GM19324 (cell line): ENCODE measurements at regions not wholly inside any gene's neighbourhood (a gene's known extent, or its start where the extent isn't known, plus 50 kb on each side); places are given as distances from the start of the nearest gene placed in this dataset.
A peak's percentile ranks its signal among the peaks of the same experiment; 100 is the strongest.
"Not testable (repeated sequence)": the region's sequence is repeated elsewhere in the genome, so short reads cannot be mapped to it uniquely, and the experiment has no call there.

Source experiments
- ATAC-seq: cut with Tn5 transposase; IDR thresholded peaks from one replicate; pipeline ENCODE4 v1.9.1; 2021; ENCODE audit warnings: mild to moderate bottlenecking, moderate library complexity; ENCODE audit not compliant: unreplicated experiment, low FRiP score

DNA sequence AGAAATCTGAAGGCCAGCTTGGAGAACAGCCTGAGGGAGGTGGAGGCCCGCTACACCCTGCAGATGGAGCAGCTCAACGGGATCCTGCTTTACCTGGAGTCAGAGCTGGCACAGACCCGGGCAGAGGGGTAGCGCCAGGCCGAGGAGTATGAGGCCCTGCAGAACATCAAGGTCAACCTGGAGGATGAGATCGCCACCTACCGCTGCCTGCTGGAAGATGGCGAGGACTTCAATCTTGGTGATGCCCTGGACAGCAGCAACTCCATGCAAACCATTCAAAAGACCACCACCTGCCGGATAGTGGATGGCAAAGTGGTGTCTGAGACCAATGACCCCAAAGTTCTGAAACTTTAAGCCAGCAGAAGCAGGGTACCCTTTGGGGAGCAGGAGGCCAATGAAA lies 318.4 kb downstream of the ZFHX3 start:
- ATAC-seq: not testable (repeated sequence)

DNA sequence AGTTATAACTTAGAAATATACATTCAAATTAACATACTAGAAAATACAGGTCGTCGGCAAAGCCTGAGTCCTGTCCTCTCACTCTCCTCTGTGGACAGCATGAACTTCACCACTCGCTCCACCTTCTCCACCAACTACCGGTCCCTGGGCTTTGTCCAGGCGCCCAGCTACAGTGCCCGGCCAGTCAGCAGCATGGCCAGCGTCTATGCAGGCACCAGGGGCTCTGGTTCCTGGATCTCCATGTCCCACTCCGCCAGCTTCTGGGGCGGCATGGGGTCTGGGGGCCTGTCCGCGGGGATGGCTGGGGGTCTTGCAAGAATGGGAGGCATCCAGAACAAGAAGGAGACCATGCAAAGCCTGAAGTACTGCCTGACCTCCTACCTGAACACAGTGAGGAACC lies 319.4 kb downstream of the ZFHX3 start:
- ATAC-seq: no peak

DNA sequence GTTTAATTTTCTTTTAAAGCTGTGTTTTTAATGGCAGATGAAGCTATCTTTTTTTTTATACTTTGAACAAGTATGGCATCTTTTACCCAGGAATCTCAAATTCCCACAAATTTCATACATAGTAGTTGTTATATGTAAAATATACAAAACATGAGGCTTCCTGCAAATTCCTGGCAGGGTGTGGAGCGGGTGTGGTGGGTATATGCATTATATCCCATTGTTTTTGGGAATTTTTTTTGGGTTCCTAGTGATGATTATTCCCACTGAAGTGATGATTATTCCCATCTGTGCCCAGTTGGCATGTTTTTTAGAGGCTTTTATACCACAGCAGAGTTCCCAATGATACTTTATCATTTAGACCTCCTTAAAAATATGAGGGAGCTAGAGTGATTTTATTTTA lies 320.4 kb downstream of the ZFHX3 start:
- ATAC-seq: no peak

DNA sequence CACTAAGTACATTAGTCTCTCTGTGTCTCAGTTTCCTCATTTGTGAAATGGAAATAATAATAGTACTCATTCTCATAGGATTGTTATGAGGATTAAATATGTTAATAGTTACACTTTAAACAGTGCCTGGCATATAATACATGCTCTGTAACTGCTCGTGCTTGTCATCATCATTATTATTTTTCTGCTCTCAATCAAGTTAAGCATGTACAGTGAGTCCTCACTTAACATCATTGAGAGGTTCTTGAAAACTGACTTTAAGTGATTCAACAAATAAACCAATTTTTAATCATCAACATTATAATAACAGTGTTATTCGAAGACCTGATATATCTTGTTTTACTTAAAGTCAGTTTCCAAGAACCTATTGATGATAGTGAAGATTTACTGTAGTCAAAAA lies 322.3 kb downstream of the ZFHX3 start:
- ATAC-seq: no peak

DNA sequence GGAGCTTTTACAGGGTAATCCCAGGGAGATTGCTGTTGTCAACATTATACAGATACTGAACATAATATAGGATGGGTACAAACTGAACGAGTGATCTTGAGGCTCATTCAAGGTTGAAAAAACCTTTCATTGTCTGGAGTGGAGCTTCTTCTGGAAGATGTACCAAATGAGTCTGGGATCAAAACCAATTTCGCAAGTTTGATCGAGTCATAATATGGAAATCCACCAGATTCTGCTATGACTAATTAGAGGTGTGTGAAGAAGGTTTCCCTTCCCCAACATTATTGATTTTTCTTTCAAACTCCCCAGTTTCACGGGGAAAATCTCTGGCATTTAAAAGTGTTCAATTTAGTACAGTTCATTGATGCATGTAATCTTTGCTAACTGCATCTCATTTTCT lies 324.1 kb downstream of the ZFHX3 start:
- no peak for ATAC-seq

DNA sequence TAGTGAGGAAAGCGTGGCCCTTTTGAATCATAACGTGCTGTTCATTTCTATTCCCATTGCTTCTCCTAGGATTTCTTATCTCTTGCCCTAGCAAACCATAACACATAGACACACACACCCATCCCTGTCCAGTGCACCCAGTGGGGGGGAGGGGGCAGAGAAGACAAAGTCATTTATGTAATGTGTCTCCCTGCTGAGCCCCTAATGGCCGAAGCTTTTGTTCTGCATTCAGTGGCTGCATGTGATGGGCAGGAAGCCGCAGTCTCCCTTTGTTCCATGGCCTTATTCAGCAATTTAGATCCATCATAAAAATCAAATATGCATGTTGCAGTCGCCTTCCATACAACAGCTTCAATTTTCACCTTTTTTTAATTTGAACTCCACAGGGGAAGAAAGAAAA lies 325.4 kb downstream of the ZFHX3 start:
- no peak for ATAC-seq

DNA sequence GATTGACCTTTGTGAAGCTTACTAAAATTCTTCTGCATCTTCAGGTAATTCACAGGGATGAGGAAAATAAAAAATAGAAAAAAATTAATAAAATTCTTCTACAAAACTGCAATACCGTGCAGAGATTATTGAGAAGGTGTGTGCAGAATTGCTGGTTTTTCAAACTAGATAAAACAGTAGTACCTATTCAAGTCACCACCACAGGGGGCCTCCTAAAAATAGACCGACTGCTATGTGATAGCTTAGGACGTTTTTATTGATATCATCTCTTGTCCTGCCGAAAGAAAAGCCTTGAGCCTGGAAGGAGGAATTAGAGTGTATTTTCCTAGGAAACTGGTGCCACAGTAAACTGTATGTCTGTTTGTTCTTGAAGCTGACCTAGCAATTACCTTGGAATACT lies 325.9 kb downstream of the ZFHX3 start:
- ATAC-seq: no peak

DNA sequence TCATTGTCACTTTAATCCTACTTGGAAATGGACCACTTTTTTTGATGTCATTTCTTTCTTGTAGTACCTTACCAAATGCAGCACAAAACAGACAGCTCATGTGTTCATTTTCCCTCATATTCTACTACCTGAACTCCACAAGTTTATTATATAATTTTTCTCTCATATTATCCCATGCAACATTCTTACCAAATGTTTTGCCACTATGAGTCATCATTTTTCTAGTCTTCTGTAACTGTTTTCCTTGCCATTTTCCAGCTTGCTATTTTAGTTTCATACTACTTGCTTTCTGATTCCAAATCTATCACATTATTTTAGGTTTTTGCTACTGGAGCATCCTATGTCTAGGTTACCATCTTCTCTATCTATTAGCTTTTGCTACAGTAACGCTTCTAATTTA lies 332.7 kb downstream of the ZFHX3 start:
- ATAC-seq: no peak

DNA sequence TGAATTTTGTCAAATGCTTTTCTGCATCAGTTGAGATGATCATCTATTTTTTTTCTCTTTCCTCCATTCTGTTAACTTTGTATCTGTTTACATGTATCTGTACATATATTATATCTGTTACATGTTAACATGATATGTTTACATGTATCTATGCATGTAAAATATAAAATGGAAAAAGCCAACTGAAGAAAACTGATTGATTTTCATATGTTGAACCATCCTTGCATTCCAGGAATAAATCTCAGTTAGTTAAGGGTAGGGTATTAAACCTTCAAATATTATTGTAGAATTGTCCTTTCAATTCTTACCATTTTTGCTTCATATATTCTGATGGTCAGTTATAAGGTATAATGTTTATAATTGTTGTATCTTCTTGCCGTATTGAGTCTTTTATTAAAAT lies 336.1 kb downstream of the ZFHX3 start:
- no peak for ATAC-seq

DNA sequence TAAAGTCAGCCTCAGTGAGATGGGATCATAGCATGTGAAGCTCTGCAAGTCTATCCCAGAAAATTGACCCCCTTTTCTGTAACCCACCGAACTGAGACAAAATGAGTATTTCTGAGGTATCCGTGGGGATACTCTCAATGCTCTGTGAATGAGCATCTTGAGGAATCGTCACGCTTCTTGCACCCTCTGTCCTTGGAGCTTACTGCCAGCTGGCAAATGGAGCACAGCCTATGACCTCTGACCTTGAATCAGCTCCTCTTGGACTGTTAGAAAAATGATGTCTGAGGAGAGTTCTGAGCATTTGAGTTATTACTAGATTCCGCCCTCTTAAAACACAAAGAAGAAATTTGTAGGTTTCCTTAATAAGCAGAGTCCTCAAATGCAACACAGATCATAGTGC lies 342.1 kb downstream of the ZFHX3 start:
- no peak for ATAC-seq

DNA sequence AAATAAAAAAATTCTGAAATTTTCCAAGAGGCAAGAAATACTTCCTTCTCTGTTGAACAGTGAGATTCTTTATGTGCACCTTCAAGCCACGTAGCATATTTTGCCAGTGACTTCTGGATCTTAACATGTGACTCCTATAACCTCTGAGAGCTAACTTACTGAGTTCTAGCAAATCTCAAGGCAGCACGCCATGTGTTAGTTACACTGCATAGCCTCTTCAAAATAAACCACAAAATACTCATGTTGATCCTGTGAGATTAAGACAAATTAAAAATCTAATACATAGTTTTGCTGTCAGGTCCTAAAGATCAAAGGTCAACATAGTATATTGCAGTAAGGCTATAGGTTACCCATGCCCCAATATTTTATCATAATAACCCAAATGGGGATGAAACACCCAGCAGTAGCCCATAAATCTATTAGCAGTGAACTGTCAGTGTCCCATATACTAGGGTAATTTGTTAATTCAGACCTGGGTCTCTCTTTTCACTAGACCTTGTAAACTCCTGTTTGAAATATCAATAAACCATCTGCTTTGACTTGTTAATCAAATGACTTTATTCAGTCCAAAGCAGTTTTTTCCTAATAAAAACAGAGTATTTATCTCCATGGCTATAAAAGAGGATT lies 343.1 kb downstream of the ZFHX3 start:
- ATAC-seq: no peak

DNA sequence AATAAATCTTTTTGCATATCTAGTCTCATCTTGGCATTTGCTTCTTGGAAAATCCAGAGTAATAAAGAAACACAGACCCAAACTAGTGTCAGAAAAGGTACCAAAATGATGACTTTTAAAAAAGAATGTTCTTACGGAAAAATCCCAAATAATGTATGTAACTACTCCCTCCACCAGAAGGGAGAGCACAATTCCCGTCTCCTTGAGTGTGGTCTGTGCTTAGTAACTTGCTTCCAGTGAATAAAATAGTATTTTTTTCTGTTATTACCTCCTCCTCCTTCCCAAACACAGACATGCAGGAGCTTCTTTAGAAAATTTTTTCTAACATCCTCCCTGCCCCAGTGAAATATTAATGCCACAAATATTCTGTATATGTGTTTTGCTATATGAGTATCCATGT lies 358.1 kb downstream of the ZFHX3 start:
- no peak for ATAC-seq

DNA sequence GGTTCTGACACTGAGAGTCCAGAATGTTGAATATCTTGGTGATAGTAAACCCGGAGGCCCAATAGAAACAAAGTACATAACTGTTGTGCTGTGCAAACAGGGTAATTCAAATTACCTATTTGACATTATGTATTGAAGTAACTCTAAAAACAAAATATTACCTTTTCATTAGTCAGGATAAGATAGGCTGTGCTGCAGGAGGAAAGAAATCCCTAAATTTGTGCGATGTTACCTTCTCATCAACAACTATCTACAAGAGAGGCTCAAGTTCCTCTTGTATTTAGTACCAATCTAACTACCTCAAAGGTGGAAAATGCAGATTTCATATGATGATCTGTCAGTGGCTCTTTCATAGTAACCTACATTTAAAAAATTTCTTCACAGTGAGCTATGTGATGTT lies 367.2 kb downstream of the ZFHX3 start:
- no peak for ATAC-seq

DNA sequence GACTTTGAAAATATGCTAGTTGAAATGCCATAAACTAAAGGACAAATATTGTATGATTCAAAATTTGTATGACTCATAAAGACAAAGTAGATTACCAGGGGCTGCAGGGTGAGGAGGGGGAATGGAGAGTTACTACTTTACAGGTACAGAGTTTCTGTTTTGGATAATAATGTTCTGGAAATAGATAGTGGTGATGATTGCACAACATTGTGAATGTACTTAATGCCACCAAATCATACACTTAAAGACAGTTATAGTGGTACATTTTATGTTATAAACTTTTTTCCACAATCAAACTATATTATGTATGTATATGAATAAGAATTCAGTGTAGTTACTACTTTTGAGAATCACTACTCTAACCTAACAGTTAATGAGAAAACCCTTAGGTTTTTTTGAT lies 368.1 kb downstream of the ZFHX3 start:
- ATAC-seq: no peak

DNA sequence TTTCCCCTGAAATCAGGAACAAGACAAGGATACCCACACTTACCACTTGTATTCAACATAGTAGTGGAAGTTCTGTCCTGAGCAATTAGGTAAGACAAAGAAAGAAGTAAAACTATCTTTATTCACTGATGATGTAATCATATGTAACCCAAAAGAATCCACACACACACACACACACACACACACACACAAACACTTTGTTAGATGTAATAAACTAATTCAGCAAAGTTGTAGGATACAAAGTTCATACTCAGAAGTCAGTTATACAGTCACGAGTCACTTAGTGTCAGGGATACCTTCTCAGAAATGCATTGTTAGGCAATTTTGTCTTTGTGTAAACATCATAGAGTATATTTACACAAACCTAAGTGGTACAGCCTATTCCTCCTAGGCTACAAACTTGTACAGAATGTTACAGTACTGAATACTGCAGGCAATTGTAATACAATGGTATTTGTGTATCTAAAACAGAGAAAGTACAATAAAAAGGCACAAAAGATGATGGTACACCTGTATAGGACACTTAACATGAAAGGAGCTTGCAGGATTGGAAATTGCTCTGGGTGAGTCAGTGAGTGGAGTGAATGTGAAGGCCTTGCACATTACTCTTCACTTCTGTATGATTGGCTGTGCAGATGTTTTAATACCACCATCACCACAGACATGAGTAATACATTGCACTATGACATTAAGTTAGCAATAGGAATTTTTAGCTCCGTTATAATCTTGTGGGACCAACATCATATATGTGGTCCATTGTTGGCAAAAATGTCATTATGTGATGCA lies 370.1 kb downstream of the ZFHX3 start:
- ATAC-seq: no peak

DNA sequence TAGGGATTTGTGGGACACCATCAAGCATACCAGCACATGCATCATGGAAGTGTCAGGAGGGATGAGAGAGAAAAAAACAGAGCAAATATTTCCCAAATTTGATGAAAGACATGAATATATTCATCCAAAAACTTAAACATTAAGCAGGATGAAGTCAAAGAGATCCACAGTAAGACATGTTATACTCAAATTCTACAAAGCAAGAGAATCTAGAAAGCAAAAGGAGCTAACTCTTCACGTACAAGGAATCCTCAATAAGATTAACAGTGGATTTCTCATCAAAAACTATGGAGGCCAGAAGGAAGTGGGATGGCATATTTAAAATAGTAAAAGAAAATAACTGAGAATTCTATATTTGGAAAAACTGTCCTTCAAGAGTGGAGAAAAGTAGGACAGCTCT lies 374.8 kb downstream of the ZFHX3 start:
- ATAC-seq: no peak

DNA sequence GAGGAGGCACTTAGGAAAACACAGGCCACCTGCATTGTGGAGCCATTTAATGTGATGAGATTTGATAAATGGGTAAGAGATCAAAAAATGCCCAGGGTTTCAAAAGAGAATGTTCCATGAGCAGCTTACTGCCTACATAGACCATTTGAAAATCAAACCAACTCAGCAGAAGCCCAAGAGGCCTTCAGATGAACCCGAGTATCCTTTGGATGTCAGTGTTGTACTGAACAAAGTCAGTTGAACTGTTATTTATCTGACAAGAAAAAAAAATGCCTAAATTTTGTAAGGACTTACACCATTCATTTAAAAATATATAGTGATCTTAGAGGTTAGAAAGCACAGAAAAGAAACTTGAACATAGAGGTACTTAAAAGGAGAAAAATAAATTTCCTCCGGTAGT lies 381.7 kb downstream of the ZFHX3 start:
- ATAC-seq: no peak

DNA sequence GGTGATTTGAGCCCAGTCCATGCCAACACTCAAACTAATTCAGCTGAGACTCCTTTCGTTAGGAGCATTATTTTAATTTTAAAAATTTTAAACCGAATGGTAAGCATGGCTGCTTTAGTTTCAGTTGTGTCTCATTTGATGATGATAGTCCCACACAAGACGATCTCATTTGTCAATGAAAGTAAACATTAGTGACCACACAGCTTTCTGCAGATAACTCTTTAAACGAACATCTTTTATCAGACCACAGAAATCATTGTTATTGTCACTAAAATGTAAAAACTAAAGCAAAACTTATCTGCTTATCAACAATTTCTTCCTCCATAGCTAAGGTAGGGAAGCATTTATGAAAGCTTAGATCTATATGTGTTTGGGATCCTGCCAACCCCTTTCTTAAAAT lies 382.2 kb downstream of the ZFHX3 start:
- no peak for ATAC-seq

DNA sequence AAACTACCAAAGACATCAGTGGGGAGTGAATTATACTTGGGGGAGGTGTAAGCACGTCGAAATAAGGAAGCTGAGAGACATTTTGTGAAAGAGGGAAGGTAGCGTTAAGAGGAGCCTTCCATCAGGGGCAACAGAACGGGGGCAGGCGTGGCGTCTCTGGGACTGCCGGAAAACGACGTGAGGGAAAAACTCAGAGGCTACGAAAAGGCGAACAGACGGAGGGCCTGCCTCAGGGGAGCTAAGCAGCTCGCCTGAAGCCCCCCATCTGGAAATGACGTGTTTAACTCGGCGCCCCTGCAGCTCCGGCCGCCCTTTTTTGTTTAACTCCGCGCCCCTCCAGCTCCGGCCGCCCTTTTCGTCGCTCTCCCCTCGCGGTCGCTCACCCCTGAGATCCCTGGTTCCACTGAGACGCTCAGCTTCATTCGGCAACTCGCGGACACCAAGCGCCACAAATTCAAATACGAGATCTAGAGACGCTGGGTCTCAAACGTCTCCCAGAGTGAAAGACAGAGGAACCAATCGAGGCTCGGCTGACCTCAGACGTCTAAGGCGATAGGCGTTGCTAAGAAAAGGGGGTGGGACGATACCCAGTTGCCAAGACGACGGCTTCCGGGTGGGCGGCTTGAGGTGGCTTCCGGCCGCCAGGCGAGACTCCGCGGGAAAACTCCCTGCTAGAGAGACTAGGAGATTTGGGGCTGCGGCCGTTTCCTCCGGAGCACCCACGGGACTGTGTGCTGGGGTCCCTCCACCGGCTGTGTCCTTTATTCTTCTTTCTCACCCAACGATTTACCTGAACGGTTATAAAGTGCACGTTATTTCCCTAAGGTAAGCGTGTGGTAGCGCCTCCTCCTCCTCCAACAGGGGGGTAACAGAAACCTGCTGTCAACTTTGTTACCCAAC lies 383.2 kb downstream of the ZFHX3 start:
- ATAC-seq: peak; percentile 100

DNA sequence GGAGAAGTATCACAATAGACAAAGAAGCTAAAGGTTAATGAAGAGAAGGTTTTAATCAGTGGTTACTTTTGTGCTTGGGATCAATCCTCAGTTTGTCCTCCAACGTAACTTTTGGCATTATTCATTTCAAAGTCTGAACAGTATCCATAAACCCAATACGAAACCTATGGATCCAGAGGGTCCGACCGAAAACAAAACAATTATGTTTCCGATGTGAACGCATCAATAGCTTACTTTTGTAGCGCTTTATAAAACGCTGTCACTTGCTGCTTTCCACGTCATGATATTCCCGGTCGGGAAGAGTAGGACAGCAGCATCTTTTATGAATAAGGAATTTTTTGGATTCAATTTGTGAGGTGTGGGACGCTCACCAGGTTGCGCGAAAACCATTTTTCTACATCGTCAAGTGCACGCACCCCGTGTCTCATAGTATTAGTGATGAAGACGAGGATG lies 383.8 kb downstream of the ZFHX3 start:
- no peak for ATAC-seq
